GM21390 (cell line): ENCODE measurements at regions not wholly inside any gene's neighbourhood (a gene's known extent, or its start where the extent isn't known, plus 50 kb on each side); places are given as distances from the start of the nearest gene placed in this dataset.
"Not testable (repeated sequence)": the region's sequence is repeated elsewhere in the genome, so short reads cannot be mapped to it uniquely, and the experiment has no call there.

ENCODE experiments used
- ATAC-seq: cut with Tn5 transposase; IDR thresholded peaks from one replicate; pipeline ENCODE4 v1.9.1; 2021; ENCODE audit not compliant: unreplicated experiment

GRCh38 chr11:26896719-26897118 is 97.2 kb upstream of the FIBIN start:
- ATAC-seq, result no peak

DNA sequence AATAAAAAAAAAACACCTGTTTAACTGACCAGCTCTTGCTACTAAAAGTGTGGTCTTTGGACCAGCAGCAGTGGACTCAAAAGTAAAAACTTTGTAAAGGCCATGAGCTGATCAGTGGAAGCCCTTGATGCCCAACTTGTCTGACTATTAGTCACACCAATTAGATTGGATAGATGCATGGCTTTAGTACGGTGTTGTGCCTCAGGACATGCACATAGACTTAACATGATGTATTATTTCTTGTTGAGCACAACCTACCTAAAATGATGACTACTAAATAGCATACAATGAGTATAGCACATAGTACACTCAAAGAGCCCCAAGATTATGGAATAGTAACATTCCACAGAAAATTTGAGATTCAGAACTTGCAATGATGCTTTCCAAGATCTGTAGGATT is 95.1 kb upstream of the FIBIN start:
- ATAC-seq, result no peak

DNA sequence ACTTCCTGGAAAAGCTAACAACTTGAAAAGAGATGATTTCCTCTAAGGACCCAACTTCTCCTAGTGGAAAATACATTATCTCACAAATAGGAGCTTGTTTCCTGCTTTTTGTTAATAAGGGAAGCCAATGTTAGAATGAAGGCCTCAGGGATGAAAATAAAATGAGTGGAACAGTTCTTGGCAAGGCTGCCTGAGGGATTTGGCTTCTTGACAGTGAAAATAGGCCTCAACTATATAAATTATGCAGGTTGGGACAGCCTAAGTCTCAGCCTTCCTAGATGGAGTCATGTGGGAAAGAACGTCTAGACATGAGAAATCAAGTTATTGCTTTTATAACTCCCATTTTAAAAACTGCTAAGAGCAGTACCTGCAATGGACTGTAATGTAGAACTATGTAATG is 92.8 kb upstream of the FIBIN start:
- ATAC-seq, result no peak

GRCh38 chr11:26904132-26904531 is 89.8 kb upstream of the FIBIN start:
- no peak for ATAC-seq

GRCh38 chr11:26904801-26905200 is 89.1 kb upstream of the FIBIN start:
- no peak for ATAC-seq

- ATAC-seq, result no peak
Measured at GRCh38 chr11:26905368-26905767, 88.5 kb upstream of the FIBIN start.

DNA sequence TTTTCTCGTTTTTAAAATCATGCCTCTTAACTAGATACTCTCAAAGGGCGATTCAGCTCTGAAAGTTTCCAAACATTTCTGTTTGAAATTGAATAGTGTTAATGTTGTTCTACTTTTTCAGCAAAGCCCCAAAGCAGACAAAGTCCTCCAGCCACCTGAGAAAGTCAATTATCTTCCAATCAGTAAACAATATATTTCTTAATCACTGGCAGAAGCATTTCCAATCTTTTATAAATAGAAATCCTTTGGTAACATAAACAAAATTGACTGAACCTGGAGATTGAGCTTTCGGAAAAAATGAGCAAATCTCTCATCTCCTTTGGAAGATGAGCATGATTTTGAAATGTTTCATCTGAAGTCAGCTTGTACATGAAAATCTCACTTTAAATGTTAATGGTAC is 84.4 kb upstream of the FIBIN start:
- ATAC-seq, result no peak

DNA sequence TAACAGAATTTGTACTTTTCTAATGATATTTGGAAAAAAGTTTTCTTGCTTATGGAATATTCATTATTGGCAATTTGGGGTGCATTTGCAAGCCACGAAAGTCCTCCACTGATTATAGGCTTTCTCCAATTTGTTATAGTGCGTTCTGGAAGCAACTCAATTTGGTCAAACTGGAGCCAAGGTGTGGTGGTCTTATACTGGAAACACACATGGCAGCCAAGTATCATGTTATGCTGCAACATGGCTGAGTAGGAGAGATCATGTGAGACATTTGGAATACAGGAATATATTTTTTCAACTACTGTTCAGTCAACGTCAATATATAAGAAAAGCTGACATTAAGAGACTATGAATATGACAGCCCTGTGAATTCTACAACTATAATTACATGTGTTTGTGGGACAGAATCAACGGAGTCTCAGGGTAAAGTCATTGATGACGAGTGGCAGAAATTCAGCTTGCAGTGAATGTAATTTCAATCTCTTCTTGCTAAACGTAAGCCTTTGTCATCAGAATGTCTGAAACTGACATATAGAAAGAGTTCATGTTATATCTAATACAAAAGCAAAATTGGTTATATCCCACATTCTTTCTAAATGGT is 83.8 kb upstream of the FIBIN start:
- ATAC-seq, result no peak

DNA sequence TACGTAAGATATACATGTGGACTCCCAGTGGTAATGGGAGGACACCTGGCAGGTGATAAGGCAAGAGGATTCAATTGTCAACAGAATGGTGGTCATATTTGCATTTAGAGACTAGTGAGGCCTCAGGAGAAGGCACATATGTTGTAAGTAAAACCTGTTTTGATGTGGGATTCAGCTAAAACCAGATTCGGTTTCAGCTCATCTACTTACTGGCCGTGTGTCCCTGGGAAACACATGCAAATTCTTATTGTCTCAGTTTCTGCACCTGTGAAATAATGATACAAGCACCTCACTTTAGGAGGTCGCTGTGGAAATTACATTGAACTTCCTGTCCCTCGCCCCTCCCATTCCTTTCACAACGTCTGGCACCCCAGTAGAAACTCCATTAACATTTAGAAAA is 78.9 kb upstream of the FIBIN start:
- ATAC-seq, result peak; percentile 91

DNA sequence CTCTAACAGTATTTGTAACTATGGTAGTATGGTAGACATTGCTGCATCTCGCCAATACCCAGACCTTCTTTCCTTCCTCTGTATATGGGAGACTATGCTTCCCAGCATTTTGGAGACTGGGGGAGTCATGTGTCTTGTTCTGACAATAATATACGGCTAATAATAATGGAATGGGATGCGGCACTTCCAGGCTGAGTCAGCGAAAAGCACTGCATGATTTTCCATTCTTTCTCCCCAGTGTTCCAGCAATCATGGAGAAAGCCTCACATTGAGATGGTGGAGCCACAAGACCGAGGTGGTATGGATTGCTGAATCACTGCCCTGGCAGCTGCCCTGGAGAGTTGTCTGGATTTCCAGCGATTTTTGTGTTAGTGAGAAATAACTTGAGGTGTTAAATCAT is 77.1 kb upstream of the FIBIN start:
- no peak for ATAC-seq

DNA sequence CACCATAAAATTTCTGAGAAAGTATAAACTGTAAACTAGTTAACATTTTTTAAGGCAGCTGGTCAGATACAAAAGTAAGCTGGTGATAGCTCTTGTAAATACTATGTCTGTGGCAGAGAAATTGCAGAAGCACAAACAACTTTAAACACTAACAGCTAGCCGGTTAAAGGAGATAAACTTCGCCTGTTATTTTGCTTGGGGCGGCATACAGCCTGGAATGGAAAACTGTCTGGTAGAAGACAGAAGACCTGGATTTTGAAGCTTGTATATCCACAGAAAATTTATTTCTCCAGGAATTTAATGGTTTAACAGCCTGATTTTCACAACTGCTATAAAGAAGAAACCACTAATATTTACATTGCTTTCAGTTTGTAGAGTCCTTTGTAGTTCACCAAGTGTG is 65.3 kb upstream of the FIBIN start:
- ATAC-seq, result no peak

DNA sequence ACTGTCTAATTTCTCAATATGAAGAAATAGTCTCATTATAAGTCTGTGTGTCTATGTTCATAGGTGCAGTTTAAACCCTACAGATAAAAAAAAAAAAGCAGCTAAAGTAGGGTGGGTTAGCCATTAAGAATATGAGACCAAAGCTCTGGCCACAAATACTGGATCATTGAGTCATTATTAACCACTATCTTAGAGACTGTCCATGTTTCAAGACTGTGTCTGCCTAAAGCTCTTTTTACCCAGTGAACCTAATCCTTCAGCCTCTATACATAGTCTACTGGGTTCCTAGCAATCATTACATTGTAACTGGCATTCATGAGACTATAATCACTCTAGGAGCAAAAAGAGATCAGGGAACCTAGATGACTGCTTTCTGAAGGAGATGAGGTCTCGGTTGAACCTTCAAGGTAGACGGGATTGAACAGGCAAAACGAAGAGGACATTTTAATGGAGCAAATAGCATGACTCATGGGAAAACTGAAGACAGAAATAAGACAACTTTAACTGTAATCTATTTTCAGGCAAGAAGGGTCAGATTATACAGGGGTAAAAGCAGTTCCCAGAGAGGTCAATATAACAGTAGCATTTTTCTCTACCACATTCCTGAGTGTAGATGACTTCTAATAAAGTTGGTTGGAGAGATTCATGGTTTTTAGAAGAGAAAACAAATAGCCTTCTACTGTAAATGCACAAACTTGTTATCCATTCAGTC is 64.0 kb upstream of the FIBIN start:
- no peak for ATAC-seq

- no peak for ATAC-seq
Measured at GRCh38 chr11:26930518-26931247, 63.2 kb upstream of the FIBIN start.

GRCh38 chr11:26931248-26931631 is 62.7 kb upstream of the FIBIN start:
- ATAC-seq, result no peak

GRCh38 chr11:26931881-26932280 is 62.0 kb upstream of the FIBIN start:
- ATAC-seq, result no peak

DNA sequence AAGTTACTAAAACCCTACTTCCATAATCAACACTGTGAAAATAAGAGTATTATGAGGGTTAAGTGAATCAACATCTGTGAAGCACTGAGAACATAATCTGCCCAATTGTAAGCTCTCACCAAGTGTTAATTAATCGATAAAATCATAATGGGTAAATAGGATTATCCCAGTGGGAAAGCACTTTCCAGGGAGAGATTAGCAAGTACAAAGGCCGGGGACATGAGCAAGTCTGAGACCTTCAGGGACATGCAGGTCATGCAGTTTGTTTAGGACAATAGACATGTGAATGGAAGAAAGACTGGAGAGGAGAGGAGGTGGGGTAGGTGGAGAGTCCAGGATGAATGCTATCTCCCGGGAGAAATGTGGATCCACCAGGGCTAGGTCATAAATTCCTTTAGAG is 57.8 kb upstream of the FIBIN start:
- no peak for ATAC-seq

- no peak for ATAC-seq
Measured at GRCh38 chr11:26937386-26937785, 56.5 kb upstream of the FIBIN start.

DNA sequence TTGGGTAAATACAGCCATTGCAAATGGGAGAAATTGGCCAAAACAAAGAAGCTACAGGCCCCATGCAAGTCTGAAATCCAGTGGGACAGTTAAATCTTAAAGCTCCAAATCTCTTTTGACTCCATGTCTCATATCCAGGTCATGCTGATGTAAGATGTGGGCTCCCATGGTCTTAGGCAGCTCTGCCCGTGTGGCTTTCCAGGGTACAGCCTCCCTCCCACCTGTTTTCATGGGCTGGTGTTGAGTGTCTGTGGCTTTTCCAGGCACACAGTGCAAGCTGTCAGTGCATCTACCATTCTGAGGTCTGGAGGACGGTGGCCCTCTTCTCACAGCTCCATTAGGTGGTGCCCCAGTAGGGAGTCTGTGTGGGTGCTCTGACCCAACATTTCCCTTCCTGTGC is 53.4 kb upstream of the FIBIN start:
- ATAC-seq, result not testable (repeated sequence)

- ATAC-seq, result no peak
Measured at GRCh38 chr11:26942356-26942755, 51.6 kb upstream of the FIBIN start.

GRCh38 chr11:26943636-26944035 is 50.3 kb upstream of the FIBIN start:
- ATAC-seq, result no peak
